ENCODE measurements at regions not wholly inside any gene's neighbourhood (a gene's known extent, or its start where the extent isn't known, plus 50 kb on each side); places are given as distances from the start of the nearest gene placed in this dataset.
"Not testable (repeated sequence)": the region's sequence is repeated elsewhere in the genome, so short reads cannot be mapped to it uniquely, and the experiment has no call there.

GRCh38 chr7:142477801-142478200 is 219.9 kb upstream of the PRSS58 start:
- not testable (repeated sequence) for DNase-seq (ENCODE audit: low spot score); FAIRE-seq

- no peak for FAIRE-seq
- no peak for DNase-seq (ENCODE audit: low spot score)
Measured at GRCh38 chr7:142477079-142477651, 219.3 kb upstream of the PRSS58 start.

- DNase-seq (ENCODE audit: low spot score) (no peak), FAIRE-seq (no peak)
Measured at GRCh38 chr7:142476077-142476476, 218.2 kb upstream of the PRSS58 start.

- FAIRE-seq: no peak
- DNase-seq (ENCODE audit: low spot score): no peak
Measured at GRCh38 chr7:142471820-142472219, 214.0 kb upstream of the PRSS58 start.

GRCh38 chr7:142470544-142470830 is 212.6 kb upstream of the PRSS58 start:
- DNase-seq (ENCODE audit: low spot score) (no peak), FAIRE-seq (no peak)

GRCh38 chr7:142469696-142470543 is 212.1 kb upstream of the PRSS58 start:
- DNase-seq (ENCODE audit: low spot score) (no peak), FAIRE-seq (no peak)

GRCh38 chr7:142468871-142469665 is 211.2 kb upstream of the PRSS58 start:
- no peak for DNase-seq (ENCODE audit: low spot score)
- FAIRE-seq: no peak

GRCh38 chr7:142467056-142467655 is 209.3 kb upstream of the PRSS58 start:
- not testable (repeated sequence) for DNase-seq (ENCODE audit: low spot score); FAIRE-seq

GRCh38 chr7:142463401-142463850 is 205.6 kb upstream of the PRSS58 start:
- FAIRE-seq (no peak), DNase-seq (ENCODE audit: low spot score) (no peak)

GRCh38 chr7:142461437-142461836 is 203.6 kb upstream of the PRSS58 start:
- FAIRE-seq (no peak), DNase-seq (ENCODE audit: low spot score) (no peak)

- FAIRE-seq (no peak), DNase-seq (ENCODE audit: low spot score) (no peak)
Measured at GRCh38 chr7:142460402-142461117, 202.7 kb upstream of the PRSS58 start.

GRCh38 chr7:142459551-142459963 is 201.7 kb upstream of the PRSS58 start:
- DNase-seq (ENCODE audit: low spot score) (peak; percentile 49), FAIRE-seq (no peak)

- DNase-seq (ENCODE audit: low spot score) (no peak), FAIRE-seq (no peak)
Measured at GRCh38 chr7:142457146-142457703, 199.4 kb upstream of the PRSS58 start.

- FAIRE-seq: no peak
Measured at GRCh38 chr7:142455392-142455791, 197.5 kb upstream of the PRSS58 start.

GRCh38 chr7:142454862-142455261 is 197.0 kb upstream of the PRSS58 start:
- FAIRE-seq: no peak
- DNase-seq (ENCODE audit: low spot score): no peak

More at GRCh38 chr7:142455392-142455791, 197.5 kb upstream of the PRSS58 start:
- no peak for DNase-seq (ENCODE audit: low spot score)

- no peak for DNase-seq (ENCODE audit: low spot score)
- no peak for FAIRE-seq
Measured at GRCh38 chr7:142452791-142453190, 194.9 kb upstream of the PRSS58 start.

GRCh38 chr7:142451817-142452216 is 194.0 kb upstream of the PRSS58 start:
- no peak for FAIRE-seq
- DNase-seq (ENCODE audit: low spot score): no peak

GRCh38 chr7:142451296-142451695 is 193.4 kb upstream of the PRSS58 start:
- no peak for DNase-seq (ENCODE audit: low spot score)
- no peak for FAIRE-seq

- DNase-seq (ENCODE audit: low spot score): no peak
- FAIRE-seq: no peak
Measured at GRCh38 chr7:142450695-142451094, 192.8 kb upstream of the PRSS58 start.

GRCh38 chr7:142450206-142450605 is 192.3 kb upstream of the PRSS58 start:
- FAIRE-seq: no peak
- DNase-seq (ENCODE audit: low spot score): no peak

GRCh38 chr7:142448857-142449256 is 191.0 kb upstream of the PRSS58 start:
- not testable (repeated sequence) for FAIRE-seq; DNase-seq (ENCODE audit: low spot score)
